ENCODE measurements at regions not wholly inside any gene's neighbourhood (a gene's known extent, or its start where the extent isn't known, plus 50 kb on each side); places are given as distances from the start of the nearest gene placed in this dataset.

- CTCF ChIA-PET = no interaction called here
- Histone ChIP-seq H3K27ac (ENCODE audit: low read depth in 2 of 2, low read length in 1 of 2) (no peak overlapping the region), H3K9ac (no peak overlapping the region), H3K79me2 (ENCODE audit: insufficient read depth) (no peaks in the 10 kb centered on the region), H3K9me3 (no peaks in the 10 kb centered on the region), H3K27me3 (ENCODE audit: insufficient read depth) (no peaks in the 10 kb centered on the region), H2AFZ (ENCODE audit: low read depth) (no peak overlapping the region), H3K4me1 (ENCODE audit: control insufficient read depth in 1 of 2, insufficient read depth in 2 of 2, low read depth in 1 of 2, low read length in 1 of 2) (no peaks in the 10 kb centered on the region), H3K4me3 (ENCODE audit: low read depth in 2 of 2, low read length in 1 of 2) (no peak overlapping the region), H3F3A (replicated peaks; ENCODE audit: insufficient read depth) (no peaks in the 10 kb centered on the region), H3K36me3 (replicated peaks in 1 of 2; ENCODE audit: control insufficient read depth in 1 of 2, insufficient read depth in 2 of 2, low read length in 1 of 2) (no peaks in the 10 kb centered on the region), H4K20me1 (ENCODE audit: insufficient read depth) (no peaks in the 10 kb centered on the region), H3K4me2 (no peak overlapping the region), H3K9me2 (no peaks in the 10 kb centered on the region)
- 46% methylated on average over 8 of the region's 8 CpGs for WGBS (ENCODE audit: low lambda C conversion rate)
- TF ChIP-seq NRF1 (IDR thresholded peaks at IDR 0.05; ENCODE audit: low read depth, low read length) (no peak), FOSL2 (IDR thresholded peaks at IDR 0.05; ENCODE audit: borderline replicate concordance, low read depth) (no peak), RXRA (IDR thresholded peaks at IDR 0.05; ENCODE audit: borderline replicate concordance, low read depth) (no peak), USF1 (IDR thresholded peaks at IDR 0.05; ENCODE audit: borderline replicate concordance, low read depth) (no peak), MEF2A (IDR thresholded peaks at IDR 0.05; ENCODE audit: borderline replicate concordance, low read depth) (no peak), JUND (IDR thresholded peaks at IDR 0.05) (no peak), CTCF (IDR thresholded peaks at IDR 0.05) (no peak), RFX5 (IDR thresholded peaks at IDR 0.05; ENCODE audit: low read length) (no peak)
- TF ChIP-seq, protein P1, sequence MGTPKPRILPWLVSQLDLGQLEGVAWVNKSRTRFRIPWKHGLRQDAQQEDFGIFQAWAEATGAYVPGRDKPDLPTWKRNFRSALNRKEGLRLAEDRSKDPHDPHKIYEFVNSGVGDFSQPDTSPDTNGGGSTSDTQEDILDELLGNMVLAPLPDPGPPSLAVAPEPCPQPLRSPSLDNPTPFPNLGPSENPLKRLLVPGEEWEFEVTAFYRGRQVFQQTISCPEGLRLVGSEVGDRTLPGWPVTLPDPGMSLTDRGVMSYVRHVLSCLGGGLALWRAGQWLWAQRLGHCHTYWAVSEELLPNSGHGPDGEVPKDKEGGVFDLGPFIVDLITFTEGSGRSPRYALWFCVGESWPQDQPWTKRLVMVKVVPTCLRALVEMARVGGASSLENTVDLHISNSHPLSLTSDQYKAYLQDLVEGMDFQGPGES (IDR thresholded peaks at IDR 0.05; ENCODE audit: low read depth, low read length) = no peak
- TF ChIP-seq, protein P2, sequence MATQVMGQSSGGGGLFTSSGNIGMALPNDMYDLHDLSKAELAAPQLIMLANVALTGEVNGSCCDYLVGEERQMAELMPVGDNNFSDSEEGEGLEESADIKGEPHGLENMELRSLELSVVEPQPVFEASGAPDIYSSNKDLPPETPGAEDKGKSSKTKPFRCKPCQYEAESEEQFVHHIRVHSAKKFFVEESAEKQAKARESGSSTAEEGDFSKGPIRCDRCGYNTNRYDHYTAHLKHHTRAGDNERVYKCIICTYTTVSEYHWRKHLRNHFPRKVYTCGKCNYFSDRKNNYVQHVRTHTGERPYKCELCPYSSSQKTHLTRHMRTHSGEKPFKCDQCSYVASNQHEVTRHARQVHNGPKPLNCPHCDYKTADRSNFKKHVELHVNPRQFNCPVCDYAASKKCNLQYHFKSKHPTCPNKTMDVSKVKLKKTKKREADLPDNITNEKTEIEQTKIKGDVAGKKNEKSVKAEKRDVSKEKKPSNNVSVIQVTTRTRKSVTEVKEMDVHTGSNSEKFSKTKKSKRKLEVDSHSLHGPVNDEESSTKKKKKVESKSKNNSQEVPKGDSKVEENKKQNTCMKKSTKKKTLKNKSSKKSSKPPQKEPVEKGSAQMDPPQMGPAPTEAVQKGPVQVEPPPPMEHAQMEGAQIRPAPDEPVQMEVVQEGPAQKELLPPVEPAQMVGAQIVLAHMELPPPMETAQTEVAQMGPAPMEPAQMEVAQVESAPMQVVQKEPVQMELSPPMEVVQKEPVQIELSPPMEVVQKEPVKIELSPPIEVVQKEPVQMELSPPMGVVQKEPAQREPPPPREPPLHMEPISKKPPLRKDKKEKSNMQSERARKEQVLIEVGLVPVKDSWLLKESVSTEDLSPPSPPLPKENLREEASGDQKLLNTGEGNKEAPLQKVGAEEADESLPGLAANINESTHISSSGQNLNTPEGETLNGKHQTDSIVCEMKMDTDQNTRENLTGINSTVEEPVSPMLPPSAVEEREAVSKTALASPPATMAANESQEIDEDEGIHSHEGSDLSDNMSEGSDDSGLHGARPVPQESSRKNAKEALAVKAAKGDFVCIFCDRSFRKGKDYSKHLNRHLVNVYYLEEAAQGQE (IDR thresholded peaks at IDR 0.05; ENCODE audit: low read depth, low read length) = no peak
- POLR2A ChIA-PET = no interaction called here
- DNase-seq = no peak
Observed at GRCh38 chr3:68287101-68287500, 632.7 kb upstream of the SUCLG2 start.

DNA sequence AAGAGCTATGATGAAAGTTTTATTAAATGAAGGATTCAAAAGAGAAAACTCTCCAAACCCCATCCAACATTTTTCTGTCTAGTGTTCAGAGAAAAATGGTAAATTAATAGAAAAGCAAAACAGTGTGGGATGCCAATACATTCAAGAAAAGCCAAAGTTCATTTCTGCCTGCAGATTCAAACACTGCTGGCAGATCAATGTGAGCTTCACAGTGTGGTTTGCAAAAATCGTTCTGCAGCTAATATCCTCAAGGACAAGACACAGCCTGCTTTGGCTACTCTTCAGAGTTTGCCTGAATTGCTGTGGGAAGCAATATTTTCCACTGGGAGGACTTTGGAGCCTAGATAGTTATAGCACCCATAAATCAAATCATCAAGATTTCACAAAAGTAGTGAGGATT is 619.9 kb upstream of the SUCLG2 start:
- no peaks in the 10 kb centered on the region for H3K27me3 ChIP-seq (ENCODE audit: insufficient read depth)
- no peak for DNase-seq
- H3K27ac ChIP-seq (ENCODE audit: low read depth in 2 of 2, low read length in 1 of 2) = no peak overlapping the region
- no peak overlapping the region for H3K4me2 ChIP-seq
- POLR2A ChIA-PET = no interaction called here
- no peaks in the 10 kb centered on the region for H3K4me1 ChIP-seq (ENCODE audit: control insufficient read depth in 1 of 2, insufficient read depth in 2 of 2, low read depth in 1 of 2, low read length in 1 of 2)
- H3K36me3 ChIP-seq (replicated peaks in 1 of 2; ENCODE audit: control insufficient read depth in 1 of 2, insufficient read depth in 2 of 2, low read length in 1 of 2) = no peaks in the 10 kb centered on the region
- TF ChIP-seq RFX5 (IDR thresholded peaks at IDR 0.05; ENCODE audit: low read length) = no peak
- TF ChIP-seq TAF1 (IDR thresholded peaks at IDR 0.05; ENCODE audit: borderline replicate concordance, low read depth, low read length) = no peak
- no peaks in the 10 kb centered on the region for H3K9me3 ChIP-seq
- WGBS (ENCODE audit: low lambda C conversion rate) = 0% methylated on average over 1 of the region's 1 CpG
- no peaks in the 10 kb centered on the region for H3K9me2 ChIP-seq
- no peak overlapping the region for H3K4me3 ChIP-seq (ENCODE audit: low read depth in 2 of 2, low read length in 1 of 2)
- H3F3A ChIP-seq (replicated peaks; ENCODE audit: insufficient read depth) = no peaks in the 10 kb centered on the region
- H3K79me2 ChIP-seq (ENCODE audit: insufficient read depth) = no peaks in the 10 kb centered on the region
- CTCF ChIA-PET = no interaction called here
- H3K9ac ChIP-seq = no peak overlapping the region
- no peak overlapping the region for H2AFZ ChIP-seq (ENCODE audit: low read depth)
- no peaks in the 10 kb centered on the region for H4K20me1 ChIP-seq (ENCODE audit: insufficient read depth)
